Colonic mucosa (tissue), 4 donors: ENCODE measurements at regions not wholly inside any gene's neighbourhood (a gene's known extent, or its start where the extent isn't known, plus 50 kb on each side); places are given as distances from the start of the nearest gene placed in this dataset.

ENCODE experiments used
- DNase-seq: peaks from one replicate; pipeline ENCODE4 v3.0.0-alpha.2; 2020
- H3K27ac ChIP-seq: fragments of 200-600 bp; one replicate; pipeline ENCODE4 v1.8.0; 2021
- H3K27me3 ChIP-seq: fragments of 200-600 bp; one replicate; pipeline ENCODE4 v1.8.0; 2021
- H3K36me3 ChIP-seq: fragments of 200-600 bp; one replicate; pipeline ENCODE4 v1.8.0; 2021
- H3K4me1 ChIP-seq: fragments of 200-600 bp; one replicate; pipeline ENCODE4 v1.8.0; 2021; ENCODE audit warnings: mild to moderate bottlenecking
- H3K4me3 ChIP-seq: fragments of 200-600 bp; one replicate; pipeline ENCODE4 v1.8.0; 2021
- H3K9ac ChIP-seq, 2 donors: one replicate each; pipeline ENCODE4 v1.7.0; 2013; ENCODE audit warnings: control low read depth in 2 of 2, low read depth in 2 of 2, low read length in 2 of 2
- H3K9me3 ChIP-seq: fragments of 200-600 bp; one replicate; pipeline ENCODE4 v1.8.0; 2021
- intact Hi-C: fragments of 100-400 bp; cut with DNase I; formaldehyde crosslinking; loops from one replicate; pipeline ENCODE4 v1.14.1; 2022
- TF ChIP-seq, protein P1 (sequence below): fragments of 200-600 bp; IDR thresholded peaks from one replicate; pipeline ENCODE4 v1.8.0; 2022; ENCODE audit warnings: antibody characterized with exemption, mild to moderate bottlenecking
- donor health status: healthy.
- donor health status: DM: no; HTN: no; CAD: no.
- donor health status: DM: no; HTN: no; CAD: no.

DNA sequence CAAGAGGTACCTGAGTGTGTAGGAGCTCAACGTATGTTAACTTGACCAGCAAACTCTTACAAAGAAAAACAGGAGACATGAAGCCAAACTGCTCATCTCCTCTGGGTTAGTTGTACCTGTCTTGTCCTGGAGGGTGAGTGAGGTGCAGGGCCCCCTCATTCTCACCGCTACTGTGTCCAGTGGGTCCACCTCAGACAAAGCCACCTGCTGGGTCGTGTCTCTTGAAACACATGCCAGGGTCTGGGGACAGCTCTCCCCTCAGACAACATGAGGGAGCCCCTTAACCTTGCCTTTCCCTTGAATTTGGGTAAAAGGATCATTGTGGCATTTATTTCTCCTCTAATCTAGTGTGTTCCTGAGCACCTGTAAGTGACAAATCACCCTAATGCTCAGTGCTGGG lies 185.6 kb downstream of the TLE3 start:
- Histone ChIP-seq H3K9ac (no peak overlapping the region), H3K4me1 (no peaks in the 10 kb centered on the region), H3K9me3 (no peaks in the 10 kb centered on the region), H3K27me3 (no peaks in the 10 kb centered on the region), H3K4me3 (no peak overlapping the region), H3K27ac (no peak overlapping the region), H3K36me3 (no peaks in the 10 kb centered on the region)
- intact Hi-C loops: no loop called here
- TF ChIP-seq, protein P1, sequence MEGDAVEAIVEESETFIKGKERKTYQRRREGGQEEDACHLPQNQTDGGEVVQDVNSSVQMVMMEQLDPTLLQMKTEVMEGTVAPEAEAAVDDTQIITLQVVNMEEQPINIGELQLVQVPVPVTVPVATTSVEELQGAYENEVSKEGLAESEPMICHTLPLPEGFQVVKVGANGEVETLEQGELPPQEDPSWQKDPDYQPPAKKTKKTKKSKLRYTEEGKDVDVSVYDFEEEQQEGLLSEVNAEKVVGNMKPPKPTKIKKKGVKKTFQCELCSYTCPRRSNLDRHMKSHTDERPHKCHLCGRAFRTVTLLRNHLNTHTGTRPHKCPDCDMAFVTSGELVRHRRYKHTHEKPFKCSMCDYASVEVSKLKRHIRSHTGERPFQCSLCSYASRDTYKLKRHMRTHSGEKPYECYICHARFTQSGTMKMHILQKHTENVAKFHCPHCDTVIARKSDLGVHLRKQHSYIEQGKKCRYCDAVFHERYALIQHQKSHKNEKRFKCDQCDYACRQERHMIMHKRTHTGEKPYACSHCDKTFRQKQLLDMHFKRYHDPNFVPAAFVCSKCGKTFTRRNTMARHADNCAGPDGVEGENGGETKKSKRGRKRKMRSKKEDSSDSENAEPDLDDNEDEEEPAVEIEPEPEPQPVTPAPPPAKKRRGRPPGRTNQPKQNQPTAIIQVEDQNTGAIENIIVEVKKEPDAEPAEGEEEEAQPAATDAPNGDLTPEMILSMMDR: no peak
- no peak for DNase-seq

DNA sequence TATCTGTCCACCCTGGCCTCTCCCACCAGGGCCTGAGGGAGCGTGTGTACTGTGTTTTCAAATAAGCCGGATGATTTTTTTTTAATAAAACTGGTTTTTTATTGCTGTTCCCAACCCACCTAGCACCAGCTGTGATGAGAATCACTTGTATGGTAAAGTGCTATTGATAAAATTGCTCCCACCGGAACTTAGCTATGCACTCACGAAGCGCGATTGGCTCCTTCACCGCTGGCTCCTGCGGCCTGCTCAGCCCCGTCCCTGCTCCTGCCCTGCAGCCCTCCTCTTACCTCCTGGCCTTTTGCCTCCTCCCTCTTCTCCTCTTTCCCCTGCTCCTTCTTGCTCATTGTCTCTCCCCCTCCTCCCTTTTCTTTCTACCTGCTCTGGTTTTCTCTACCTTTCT lies 183.7 kb downstream of the TLE3 start:
- H3K27me3 ChIP-seq: no peaks in the 10 kb centered on the region
- H3K9ac ChIP-seq: no peak overlapping the region
- no peaks in the 10 kb centered on the region for H3K9me3 ChIP-seq
- no peak overlapping the region for H3K27ac ChIP-seq
- H3K4me3 ChIP-seq: no peak overlapping the region
- no peaks in the 10 kb centered on the region for H3K4me1 ChIP-seq
- DNase-seq: no peak
- no peaks in the 10 kb centered on the region for H3K36me3 ChIP-seq
- intact Hi-C loops: no loop called here
- TF ChIP-seq, protein P1: no peak

DNA sequence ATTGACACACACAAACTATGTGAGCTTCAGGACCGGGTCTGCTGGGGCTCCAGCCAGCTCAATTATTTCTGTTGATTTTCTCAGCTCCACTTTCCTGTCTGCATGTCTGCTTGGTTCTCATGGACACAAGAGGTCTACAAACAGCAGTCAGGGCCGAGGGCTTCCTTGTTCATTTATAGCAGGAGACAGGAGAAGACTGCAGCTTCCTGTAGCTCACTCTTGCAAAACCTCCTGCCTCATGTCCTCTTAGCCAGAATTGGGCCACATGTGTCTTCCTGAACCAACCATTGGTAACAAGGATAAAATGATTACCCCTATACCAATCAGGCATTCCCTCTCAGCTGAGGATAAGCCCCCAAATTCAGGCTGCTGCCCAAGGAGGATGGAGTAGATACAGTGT lies 182.8 kb downstream of the TLE3 start:
- no peak overlapping the region for H3K9ac ChIP-seq
- TF ChIP-seq, protein P1: no peak
- H3K36me3 ChIP-seq: no peaks in the 10 kb centered on the region
- no peak overlapping the region for H3K4me3 ChIP-seq
- no peaks in the 10 kb centered on the region for H3K4me1 ChIP-seq
- no peaks in the 10 kb centered on the region for H3K27me3 ChIP-seq
- no peak for DNase-seq
- H3K27ac ChIP-seq: no peak overlapping the region
- H3K9me3 ChIP-seq: no peaks in the 10 kb centered on the region
- intact Hi-C loops: no loop called here

DNA sequence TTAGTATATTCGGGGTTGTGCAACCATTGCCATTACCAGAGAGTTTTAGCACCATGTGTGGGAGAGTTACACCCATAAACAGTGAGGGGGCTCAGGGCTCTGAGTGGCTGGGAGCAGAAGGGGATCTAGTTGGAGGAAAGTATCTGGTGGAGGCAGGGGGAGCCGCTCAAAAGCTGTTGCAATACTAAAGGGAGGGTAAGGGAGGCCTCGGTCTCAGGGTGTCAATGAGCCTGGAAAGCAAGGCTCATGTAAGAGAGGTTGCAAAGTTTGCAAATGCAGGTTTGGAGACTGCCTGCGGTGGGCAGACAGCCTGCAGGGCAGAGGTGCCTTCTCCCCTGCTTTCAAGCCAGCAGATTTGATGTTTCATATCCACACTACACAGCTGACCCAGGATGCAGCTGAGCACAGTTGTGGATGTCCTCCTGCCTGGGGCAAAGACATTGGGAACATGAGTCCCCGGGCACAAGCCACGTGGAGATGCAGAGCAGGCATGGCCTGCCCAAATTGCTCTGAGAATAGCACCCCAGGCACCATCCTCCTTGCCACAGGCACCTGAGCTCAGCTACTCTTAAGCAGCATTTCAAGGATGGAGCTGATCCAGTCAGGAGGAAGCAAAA lies 181.4 kb downstream of the TLE3 start:
- Histone ChIP-seq H3K4me1 (no peaks in the 10 kb centered on the region), H3K9ac (no peak overlapping the region), H3K27ac (no peak overlapping the region), H3K9me3 (no peaks in the 10 kb centered on the region), H3K27me3 (no peaks in the 10 kb centered on the region), H3K36me3 (no peaks in the 10 kb centered on the region), H3K4me3 (no peak overlapping the region)
- TF ChIP-seq, protein P1: no peak
- intact Hi-C loops: no loop called here
- no peak for DNase-seq

DNA sequence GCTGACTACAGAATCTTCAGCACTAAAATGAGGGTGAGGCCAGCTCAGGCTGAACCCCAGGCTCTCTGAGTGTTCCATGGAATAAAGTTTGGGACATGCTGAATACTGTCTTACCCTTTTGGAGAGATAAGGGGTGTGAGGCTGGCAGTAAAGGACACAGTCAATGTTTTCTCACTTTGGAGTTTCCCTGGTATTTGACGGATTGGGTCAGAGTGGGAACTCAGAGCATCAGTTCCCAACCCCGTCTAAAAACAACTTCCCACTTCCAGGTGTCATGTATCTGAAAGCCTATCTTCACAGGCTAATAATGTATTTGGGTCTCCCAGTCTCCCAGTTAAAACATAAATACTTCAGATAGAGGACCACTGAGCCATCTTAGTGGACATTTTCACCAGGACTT lies 180.7 kb downstream of the TLE3 start:
- intact Hi-C loops: no loop called here
- Histone ChIP-seq H3K27me3 (no peaks in the 10 kb centered on the region), H3K9ac (no peak overlapping the region), H3K36me3 (no peaks in the 10 kb centered on the region), H3K9me3 (no peaks in the 10 kb centered on the region), H3K27ac (no peak overlapping the region), H3K4me3 (no peak overlapping the region), H3K4me1 (no peaks in the 10 kb centered on the region)
- TF ChIP-seq, protein P1: no peak
- DNase-seq: no peak
